Duodenal mucosa (tissue), 2 donors: ENCODE measurements at regions not wholly inside any gene's neighbourhood (a gene's known extent, or its start where the extent isn't known, plus 50 kb on each side); places are given as distances from the start of the nearest gene placed in this dataset.

ENCODE experiments used
- H3K27ac ChIP-seq: one replicate; pipeline ENCODE4 v1.7.0; 2013; ENCODE audit warnings: low read depth, low read length
- H3K27me3 ChIP-seq, 2 donors: one replicate each; pipeline ENCODE4 v1.7.0; 2013; ENCODE audit warnings: low read length in 2 of 2, control low read depth in 1 of 2; ENCODE audit not compliant: insufficient read depth in 2 of 2, control insufficient read depth in 1 of 2
- H3K36me3 ChIP-seq, 2 donors: one replicate each; pipeline ENCODE4 v1.7.0; 2013; ENCODE audit warnings: low read length in 2 of 2, control low read depth in 1 of 2; ENCODE audit not compliant: insufficient read depth in 2 of 2, control insufficient read depth in 1 of 2
- H3K4me1 ChIP-seq, 2 donors: one replicate each; pipeline ENCODE4 v1.7.0; 2013; ENCODE audit warnings: low read length in 2 of 2, control low read depth in 1 of 2; ENCODE audit not compliant: insufficient read depth in 2 of 2, control insufficient read depth in 1 of 2
- H3K4me3 ChIP-seq, 2 donors: one replicate each; pipeline ENCODE4 v1.7.0; 2013; ENCODE audit warnings: low read length in 2 of 2, low read depth in 1 of 2
- H3K9ac ChIP-seq, 2 donors: one replicate each; pipeline ENCODE4 v1.7.0; 2013; ENCODE audit warnings: low read length in 2 of 2, low read depth in 1 of 2
- H3K9me3 ChIP-seq, 2 donors: one replicate each; pipeline ENCODE4 v1.7.0; 2013; ENCODE audit warnings: low read length in 2 of 2, control low read depth in 1 of 2; ENCODE audit not compliant: control insufficient read depth in 1 of 2

GRCh38 chr13:105625691-105626090, 909.8 kb downstream of the EFNB2 start:
- Histone ChIP-seq H3K9me3 (no peaks in the 10 kb centered on the region), H3K27me3 (no peaks in the 10 kb centered on the region), H3K9ac (no peak overlapping the region), H3K4me3 (no peak overlapping the region), H3K36me3 (no peaks in the 10 kb centered on the region), H3K4me1 (no peaks in the 10 kb centered on the region), H3K27ac (no peak overlapping the region)

- Histone ChIP-seq H3K27me3 (no peaks in the 10 kb centered on the region), H3K4me3 (no peak overlapping the region), H3K27ac (no peak overlapping the region), H3K4me1 (no peaks in the 10 kb centered on the region), H3K36me3 (no peaks in the 10 kb centered on the region), H3K9me3 (no peaks in the 10 kb centered on the region), H3K9ac (no peak overlapping the region)
Measured at GRCh38 chr13:105616333-105617075, 919.0 kb downstream of the EFNB2 start.

GRCh38 chr13:105612541-105612940, 922.9 kb downstream of the EFNB2 start:
- H3K36me3 ChIP-seq = no peaks in the 10 kb centered on the region
- no peaks in the 10 kb centered on the region for H3K4me1 ChIP-seq
- H3K9me3 ChIP-seq = no peaks in the 10 kb centered on the region
- no peak overlapping the region for H3K9ac ChIP-seq
- H3K27ac ChIP-seq = no peak overlapping the region
- H3K27me3 ChIP-seq = no peaks in the 10 kb centered on the region
- H3K4me3 ChIP-seq = no peak overlapping the region

GRCh38 chr13:105611424-105611823, 924.0 kb downstream of the EFNB2 start:
- no peaks in the 10 kb centered on the region for H3K4me1 ChIP-seq
- H3K36me3 ChIP-seq = no peaks in the 10 kb centered on the region
- no peaks in the 10 kb centered on the region for H3K9me3 ChIP-seq
- H3K4me3 ChIP-seq = no peak overlapping the region
- no peak overlapping the region for H3K9ac ChIP-seq
- H3K27me3 ChIP-seq = no peaks in the 10 kb centered on the region
- no peak overlapping the region for H3K27ac ChIP-seq

- H3K9ac ChIP-seq = no peak overlapping the region
- H3K36me3 ChIP-seq = no peaks in the 10 kb centered on the region
- no peak overlapping the region for H3K27ac ChIP-seq
- H3K4me3 ChIP-seq = no peak overlapping the region
- H3K9me3 ChIP-seq = no peaks in the 10 kb centered on the region
- no peaks in the 10 kb centered on the region for H3K4me1 ChIP-seq
- H3K27me3 ChIP-seq = no peaks in the 10 kb centered on the region
Measured at GRCh38 chr13:105608104-105608503, 927.4 kb downstream of the EFNB2 start.

- Histone ChIP-seq H3K9ac (no peak overlapping the region), H3K4me1 (no peaks in the 10 kb centered on the region), H3K36me3 (no peaks in the 10 kb centered on the region), H3K4me3 (no peak overlapping the region), H3K27me3 (no peaks in the 10 kb centered on the region), H3K27ac (no peak overlapping the region), H3K9me3 (no peaks in the 10 kb centered on the region)
Measured at GRCh38 chr13:105607426-105607825, 928.0 kb downstream of the EFNB2 start.

GRCh38 chr13:105607016-105607415, 928.4 kb downstream of the EFNB2 start:
- Histone ChIP-seq H3K27ac (no peak overlapping the region), H3K36me3 (no peaks in the 10 kb centered on the region), H3K9ac (no peak overlapping the region), H3K27me3 (no peaks in the 10 kb centered on the region), H3K4me1 (no peaks in the 10 kb centered on the region), H3K4me3 (no peak overlapping the region), H3K9me3 (no peaks in the 10 kb centered on the region)

- Histone ChIP-seq H3K27me3 (no peaks in the 10 kb centered on the region), H3K4me1 (no peaks in the 10 kb centered on the region), H3K9me3 (no peaks in the 10 kb centered on the region), H3K9ac (no peak overlapping the region), H3K4me3 (no peak overlapping the region), H3K27ac (no peak overlapping the region), H3K36me3 (no peaks in the 10 kb centered on the region)
Measured at GRCh38 chr13:105602956-105603670, 932.3 kb downstream of the EFNB2 start.

GRCh38 chr13:105599477-105600037, 935.9 kb downstream of the EFNB2 start:
- no peaks in the 10 kb centered on the region for H3K27me3 ChIP-seq
- H3K27ac ChIP-seq = no peak overlapping the region
- no peaks in the 10 kb centered on the region for H3K36me3 ChIP-seq
- H3K9ac ChIP-seq = no peak overlapping the region
- H3K4me1 ChIP-seq = no peaks in the 10 kb centered on the region
- H3K9me3 ChIP-seq = no peaks in the 10 kb centered on the region
- H3K4me3 ChIP-seq = no peak overlapping the region

GRCh38 chr13:105598529-105598928, 936.9 kb downstream of the EFNB2 start:
- Histone ChIP-seq H3K4me3 (no peak overlapping the region), H3K36me3 (no peaks in the 10 kb centered on the region)

More at GRCh38 chr13:105598529-105598928, 936.9 kb downstream of the EFNB2 start:
- H3K27me3 ChIP-seq = no peaks in the 10 kb centered on the region
- no peak overlapping the region for H3K9ac ChIP-seq
- no peaks in the 10 kb centered on the region for H3K4me1 ChIP-seq
- H3K27ac ChIP-seq = no peak overlapping the region
- no peaks in the 10 kb centered on the region for H3K9me3 ChIP-seq
